GM12892 (cell line): ENCODE measurements at regions not wholly inside any gene's neighbourhood (a gene's known extent, or its start where the extent isn't known, plus 50 kb on each side); places are given as distances from the start of the nearest gene placed in this dataset.

Experiments used
- DNase-seq: peaks from one replicate; pipeline ENCODE4 v3.0.0; 2011; ENCODE audit not compliant: insufficient read length
- FAIRE-seq: peaks from 2 replicates; lab custom pipeline; 2011; peaks lifted over from hg19 to GRCh38; lab: Jason Lieb, UNC
- POLR2A ChIP-seq: IDR thresholded peaks from 2 replicates; pipeline ENCODE4 v1.6.1; 2011; ENCODE audit warnings: low read depth, low read length, control low read depth
- POLR2AphosphoS5 ChIP-seq: IDR thresholded peaks from 2 replicates; pipeline ENCODE4 v1.6.1; 2011; ENCODE audit warnings: low read depth, low read length, control low read depth
- TAF1 ChIP-seq: IDR thresholded peaks from 2 replicates; pipeline ENCODE4 v1.6.1; 2011; ENCODE audit warnings: low read depth, mild to moderate bottlenecking, control low read depth, low read length, borderline replicate concordance

DNA sequence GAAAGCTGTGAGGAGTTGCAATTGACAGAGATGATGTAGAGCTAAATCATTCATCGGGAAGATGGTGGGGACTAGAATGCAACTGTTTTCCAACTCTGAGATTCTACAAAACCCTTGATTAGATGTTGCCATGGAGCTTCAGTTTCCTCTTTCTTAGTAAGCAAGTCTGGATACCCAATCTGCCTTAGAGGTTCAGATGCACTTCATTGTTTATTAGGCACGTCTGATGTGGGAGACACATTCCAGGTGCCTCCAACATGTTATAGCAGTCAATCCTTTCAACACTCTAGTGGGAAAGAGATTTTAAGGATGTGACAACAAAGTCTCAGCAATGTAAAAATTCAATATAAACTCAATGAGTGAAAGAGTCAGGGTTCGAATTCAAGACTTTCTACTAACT, 291.3 kb upstream of the PHYHIPL start:
- no peak for FAIRE-seq
- no peak for TF ChIP-seq POLR2AphosphoS5
- TF ChIP-seq TAF1 = no peak
- TF ChIP-seq POLR2A = no peak
- no peak for DNase-seq

DNA sequence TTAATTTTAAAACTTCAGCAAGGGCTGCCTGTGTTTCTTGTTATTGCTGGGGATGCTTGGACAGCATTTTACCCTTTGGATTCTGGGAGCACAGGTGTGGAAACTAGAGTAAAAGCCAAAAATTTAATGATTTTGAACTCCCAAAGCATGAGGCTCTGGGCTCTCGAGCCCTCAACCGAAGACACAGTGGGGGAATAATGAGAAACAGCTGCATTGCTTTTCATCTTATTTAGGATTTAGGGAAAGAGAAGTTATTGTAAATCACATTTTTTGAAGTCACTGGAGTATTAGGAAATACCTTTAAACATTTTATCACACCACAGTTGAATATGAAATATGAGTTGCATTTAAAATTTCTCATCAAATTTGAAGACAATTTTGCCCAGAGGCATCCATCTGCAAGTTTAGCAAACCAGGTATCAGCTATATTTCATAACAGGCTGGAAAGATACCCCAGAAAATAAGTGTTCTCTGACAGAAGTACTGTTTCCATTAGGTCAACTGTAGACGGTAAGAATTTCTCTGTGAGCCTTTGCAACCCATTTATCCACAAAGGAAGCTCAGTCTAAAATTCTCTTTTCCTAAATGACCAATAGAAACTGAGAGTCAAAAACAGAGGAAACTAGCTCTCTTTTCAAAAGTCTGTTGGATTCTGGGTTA, 290.6 kb upstream of the PHYHIPL start:
- TF ChIP-seq POLR2A (no peak), TAF1 (no peak), POLR2AphosphoS5 (no peak)
- FAIRE-seq (no peak), DNase-seq (no peak)

DNA sequence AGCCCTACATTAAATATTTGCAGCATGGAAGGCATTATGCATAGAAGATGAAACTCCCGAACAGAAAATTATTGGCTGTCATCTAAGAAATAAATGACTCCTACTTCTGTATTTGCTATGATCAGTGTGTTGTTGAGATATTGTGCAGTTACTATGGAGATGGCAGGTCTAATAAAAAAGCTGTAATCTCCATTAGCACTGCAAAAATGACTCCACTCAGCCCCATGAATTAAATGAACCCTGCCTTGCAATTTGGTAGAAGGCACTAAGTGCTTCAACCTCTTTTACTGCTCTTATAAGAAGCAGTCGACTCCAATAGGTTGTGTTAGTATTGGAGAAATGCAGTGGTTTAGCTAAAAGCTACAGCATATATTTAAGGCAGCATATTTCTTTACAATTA, 290.0 kb upstream of the PHYHIPL start:
- no peak for FAIRE-seq
- DNase-seq = no peak
- no peak for TF ChIP-seq POLR2A
- no peak for TF ChIP-seq TAF1
- no peak for TF ChIP-seq POLR2AphosphoS5

DNA sequence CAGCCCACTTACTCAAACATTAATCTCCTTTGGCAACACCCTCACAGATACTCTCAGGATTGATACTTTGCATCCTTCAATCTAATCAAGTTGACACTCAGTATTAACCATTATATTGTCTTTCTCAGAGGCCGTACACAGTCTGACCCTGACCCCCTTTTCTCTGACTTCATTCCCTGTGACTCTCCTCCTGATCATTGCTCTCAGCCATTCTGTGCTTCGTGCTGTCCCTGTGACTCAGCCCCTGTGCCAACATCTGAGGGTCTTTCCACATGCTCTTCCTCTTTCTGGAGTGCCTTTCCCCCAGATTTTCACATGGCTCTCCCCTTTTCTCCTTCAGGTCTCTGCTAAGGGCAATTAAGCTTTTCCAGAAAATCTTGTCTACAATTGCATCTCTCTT, 289.0 kb upstream of the PHYHIPL start:
- TF ChIP-seq POLR2A (no peak), TAF1 (no peak), POLR2AphosphoS5 (no peak)
- FAIRE-seq (no peak), DNase-seq (no peak)

DNA sequence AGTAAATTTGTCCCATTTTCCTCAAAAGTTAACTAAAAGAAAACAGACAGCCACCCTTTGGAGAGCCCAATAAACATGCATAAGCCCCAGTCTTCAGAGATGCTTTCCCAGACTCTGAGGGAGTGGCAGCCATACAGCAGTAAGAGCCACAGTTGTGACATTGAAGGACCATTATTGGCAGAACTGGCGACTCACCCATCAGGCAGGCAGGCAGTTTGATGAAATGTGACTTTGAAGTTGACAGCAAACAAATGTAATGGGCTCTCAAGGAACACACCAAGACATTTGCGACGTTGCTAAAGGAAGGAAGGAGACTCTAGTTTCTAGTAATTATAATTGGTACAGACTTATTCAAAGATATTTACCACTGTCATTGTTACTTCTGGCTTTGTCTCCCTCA, 287.5 kb upstream of the PHYHIPL start:
- TF ChIP-seq POLR2A (no peak), POLR2AphosphoS5 (no peak), TAF1 (no peak)
- DNase-seq (no peak), FAIRE-seq (no peak)

DNA sequence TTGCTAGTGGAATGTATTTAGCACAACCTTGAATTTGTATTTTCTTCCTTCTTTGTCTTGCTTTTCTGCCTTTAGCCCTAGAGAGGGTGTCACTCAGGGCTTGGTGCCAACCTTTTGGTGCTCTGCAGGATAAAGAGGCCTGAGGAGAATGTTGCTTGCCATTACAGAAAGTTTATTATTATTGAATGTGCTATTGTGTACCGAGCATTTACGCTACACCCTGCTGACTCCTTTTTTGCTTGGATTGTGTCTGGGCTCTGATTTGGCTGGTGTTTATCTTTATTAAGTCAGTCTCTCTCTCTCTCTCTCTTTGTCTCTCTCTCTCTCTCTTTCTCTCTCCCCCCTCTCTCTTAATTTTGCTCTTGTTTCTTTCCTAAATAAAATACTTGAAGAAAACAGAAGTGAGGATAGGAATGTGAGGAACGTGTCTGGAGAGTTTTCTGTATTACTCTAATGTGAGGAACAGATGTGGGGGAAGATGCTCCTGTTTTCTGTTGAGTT, 284.4 kb upstream of the PHYHIPL start:
- no peak for FAIRE-seq
- TF ChIP-seq POLR2AphosphoS5 = no peak
- TF ChIP-seq POLR2A = no peak
- TF ChIP-seq TAF1 = no peak

DNA sequence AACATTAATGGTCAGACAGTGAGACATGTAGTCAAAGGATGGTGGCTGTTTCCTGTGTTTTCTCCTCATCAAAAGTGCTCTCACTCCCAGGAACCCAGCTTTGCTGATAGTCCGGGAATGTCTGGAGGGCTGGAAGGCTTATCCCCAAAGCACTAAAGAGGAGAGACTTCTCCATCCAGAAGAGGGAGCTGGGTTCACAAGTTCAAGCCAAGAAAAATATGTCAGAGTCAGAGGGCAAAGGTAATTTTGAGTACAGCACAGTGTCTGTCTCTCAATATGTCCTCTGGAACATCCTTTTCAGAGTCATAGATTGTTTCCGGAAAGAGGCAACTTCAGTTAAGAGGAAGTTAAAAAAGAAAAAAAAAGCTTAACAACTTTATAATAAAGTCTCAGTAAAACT, 281.5 kb upstream of the PHYHIPL start:
- no peak for FAIRE-seq
- no peak for DNase-seq

More for the DNA sequence above, 284.4 kb upstream of the PHYHIPL start:
- DNase-seq = no peak

DNA sequence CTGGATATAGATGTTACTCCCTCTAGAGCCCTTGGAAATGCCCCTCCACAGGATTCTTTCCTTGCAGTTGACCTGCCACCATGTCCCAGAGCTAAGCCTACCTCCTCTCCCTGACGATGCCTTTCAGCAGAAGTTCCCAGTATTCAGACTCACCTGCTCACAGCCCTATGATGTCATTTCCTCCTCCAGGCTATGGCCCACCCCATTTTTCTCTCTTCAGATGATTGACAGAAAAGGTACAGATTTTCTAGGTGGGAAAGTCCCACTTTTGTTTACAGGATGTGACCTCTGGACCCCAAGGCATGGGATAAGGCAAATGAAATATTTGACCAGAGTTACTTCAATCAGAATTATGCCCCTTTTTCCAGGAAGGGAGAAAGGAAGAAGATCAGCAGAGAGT, 280.2 kb upstream of the PHYHIPL start:
- TF ChIP-seq TAF1 = no peak
- no peak for TF ChIP-seq POLR2AphosphoS5
- TF ChIP-seq POLR2A = no peak
- no peak for DNase-seq
- no peak for FAIRE-seq

More for the DNA sequence above, 281.5 kb upstream of the PHYHIPL start:
- TF ChIP-seq TAF1 (no peak), POLR2AphosphoS5 (no peak), POLR2A (no peak)

DNA sequence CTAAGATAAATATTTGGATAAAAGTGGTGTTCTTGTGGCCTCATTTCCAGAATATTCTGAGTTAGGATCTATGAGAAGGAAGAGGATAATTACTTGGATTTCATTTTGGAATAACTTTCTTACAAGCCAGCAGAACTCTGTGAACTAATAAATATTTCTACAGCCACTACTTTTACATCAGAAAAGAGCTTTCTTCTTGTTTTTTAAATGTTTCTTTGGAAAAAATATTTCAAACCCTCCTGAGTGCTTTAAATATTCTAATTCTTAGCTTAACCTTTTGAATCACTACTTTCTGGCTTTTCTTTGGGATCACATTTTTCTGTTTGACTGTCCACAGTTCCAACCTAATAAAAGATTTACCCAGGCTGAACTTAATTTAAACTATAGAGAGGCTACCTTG, 279.2 kb upstream of the PHYHIPL start:
- FAIRE-seq (no peak), DNase-seq (no peak)
- TF ChIP-seq TAF1 (no peak), POLR2AphosphoS5 (no peak), POLR2A (no peak)

DNA sequence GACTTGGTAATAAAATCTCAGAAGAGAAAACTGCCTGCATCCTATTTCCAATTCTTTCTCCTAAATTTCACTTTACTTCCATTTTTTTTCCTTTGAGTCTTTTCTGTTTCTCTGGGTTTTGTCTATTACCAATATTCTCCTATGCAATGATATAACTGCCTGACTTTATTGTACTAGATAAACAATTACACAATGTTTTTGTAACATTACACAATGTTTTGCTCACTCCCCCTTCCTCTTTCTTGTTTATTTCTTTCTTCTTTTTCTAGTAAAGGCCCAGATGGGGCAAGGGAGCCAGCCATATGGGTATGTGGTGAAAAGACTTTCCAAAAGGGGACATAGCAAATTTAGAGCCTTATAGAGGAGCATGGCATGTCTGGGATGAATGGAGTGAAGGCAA, 278.7 kb upstream of the PHYHIPL start:
- FAIRE-seq = no peak
- TF ChIP-seq TAF1 (no peak), POLR2AphosphoS5 (no peak), POLR2A (no peak)
- no peak for DNase-seq

DNA sequence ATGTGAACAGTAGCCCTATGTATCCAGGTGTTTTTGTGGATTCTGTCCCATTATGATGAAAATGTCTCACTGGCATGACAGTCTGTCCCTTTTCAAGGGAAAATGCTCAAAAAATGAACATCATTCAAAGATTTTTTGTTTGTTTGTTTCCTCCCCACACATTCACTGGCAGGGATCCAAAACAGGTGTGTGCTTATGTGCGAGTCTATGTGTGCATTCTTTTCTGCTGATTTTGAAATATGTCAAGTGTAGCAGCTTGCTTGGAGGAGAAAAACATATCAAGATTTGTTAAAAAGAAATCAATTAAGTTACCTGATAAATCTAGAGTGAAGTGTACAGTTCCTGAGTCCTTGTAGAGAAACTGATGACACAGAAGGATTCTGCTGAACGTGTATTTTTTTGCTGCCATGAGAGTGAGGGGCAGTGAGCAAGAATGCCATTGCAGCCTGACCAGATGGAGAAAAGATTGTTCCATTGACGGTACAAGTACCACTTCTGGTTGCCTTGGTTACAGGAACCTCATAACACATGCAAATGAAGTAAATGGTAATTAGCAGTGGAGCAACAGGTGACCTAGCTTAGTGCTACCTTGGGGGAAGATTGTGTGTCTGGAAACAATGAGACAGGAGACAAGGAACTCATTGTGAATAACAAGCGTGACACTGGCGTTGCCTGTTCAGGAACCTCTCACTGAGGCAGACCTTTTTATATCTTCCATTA, 277.4 kb upstream of the PHYHIPL start:
- FAIRE-seq (no peak), DNase-seq (no peak)

More for the DNA sequence above, 277.4 kb upstream of the PHYHIPL start:
- no peak for TF ChIP-seq TAF1
- TF ChIP-seq POLR2AphosphoS5 = no peak
- TF ChIP-seq POLR2A = no peak
